BJ (cell line): ENCODE measurements at regions not wholly inside any gene's neighbourhood (a gene's known extent, or its start where the extent isn't known, plus 50 kb on each side); places are given as distances from the start of the nearest gene placed in this dataset.

Source experiments
- CTCF ChIA-PET: fragments of 350-600 bp; formaldehyde crosslinking; extraction: SDS; loops from one replicate; lab custom pipeline; 2021; ENCODE audit warnings: antibody characterized with exemption, inconsistent platforms; lab: Yijun Ruan, JAX
- POLR2A ChIA-PET: fragments of 300-600 bp; sonication (Branson Sonifier 250); formaldehyde crosslinking; extraction: SDS; loops from one replicate; lab custom pipeline; 2021; ENCODE audit warnings: antibody characterized with exemption; lab: Charles Lee
- DNase-seq: peaks from one replicate; pipeline ENCODE4 v3.0.0-alpha.2; 2011; ENCODE audit warnings: low read depth
- H3K27me3 ChIP-seq: 2 replicates; pipeline ENCODE4 v1.6.0; 2011; ENCODE audit warnings: low read length; ENCODE audit not compliant: control insufficient read depth, insufficient read depth
- H3K36me3 ChIP-seq: 2 replicates; pipeline ENCODE4 v1.5.1; 2011; ENCODE audit warnings: low read length; ENCODE audit not compliant: control insufficient read depth, insufficient read depth
- H3K4me3 ChIP-seq: 2 replicates; pipeline ENCODE4 v1.5.1; 2011; ENCODE audit warnings: low read depth, mild to moderate bottlenecking, control low read depth, low read length
- CTCF ChIP-seq: IDR thresholded peaks from 2 replicates; pipeline ENCODE4 v1.5.1; 2011; ENCODE audit warnings: low read depth, mild to moderate bottlenecking, control low read depth, inconsistent platforms, low read length, moderate library complexity; ENCODE audit not compliant: insufficient read depth

DNA sequence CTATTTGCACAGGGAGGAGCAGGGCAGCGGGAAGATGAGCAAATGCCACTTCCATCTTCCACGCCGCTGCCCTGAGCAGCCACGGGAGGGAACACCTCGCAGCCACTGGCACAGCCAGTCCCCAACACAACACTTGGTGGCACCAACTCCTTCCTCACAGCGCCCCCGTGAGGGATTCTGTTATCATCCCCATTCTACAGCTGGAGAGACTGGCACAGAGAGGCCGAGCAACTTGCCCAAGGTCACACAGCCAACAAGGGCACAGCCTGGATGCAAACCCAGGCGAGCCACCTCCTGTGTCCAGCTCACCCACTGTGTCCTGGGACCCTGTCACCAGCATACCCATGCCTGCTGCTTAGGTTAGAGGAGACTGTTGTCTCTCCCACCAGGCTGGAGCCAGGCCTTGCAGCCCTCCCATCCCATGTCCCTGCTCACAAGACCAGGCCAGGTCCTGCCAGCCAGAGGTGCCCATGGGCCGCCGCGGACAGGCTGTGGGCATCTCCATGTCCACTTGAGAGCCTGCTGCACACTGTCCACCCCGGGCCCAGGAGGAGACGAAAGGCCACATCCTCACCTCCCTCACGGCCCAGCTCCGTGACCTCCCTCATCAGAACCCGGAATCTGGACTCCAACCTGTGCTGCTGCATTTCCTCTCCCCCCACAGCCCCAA, 57.0 kb downstream of the NCOR2 start:
- Histone ChIP-seq H3K4me3 (no peak overlapping the region), H3K27me3 (no peaks in the 10 kb centered on the region), H3K36me3 (peaks cover 1% of the 10 kb centered on the region; the same call in 1 of the 2 replicates)
- no peak for DNase-seq
- ChIA-PET POLR2A (interaction anchor here (1.5 kb wide), 1 partner anchor 9 kb away, joined by 10 read pairs; no protein-coding TSS in a partner anchor), CTCF (interaction anchor here (0.8 to 1.6 kb wide), 5 partner anchors 8 to 261 kb away, joined by 3 to 4 read pairs (median 3); no protein-coding TSS in a partner anchor)
- no peak for TF ChIP-seq CTCF

DNA sequence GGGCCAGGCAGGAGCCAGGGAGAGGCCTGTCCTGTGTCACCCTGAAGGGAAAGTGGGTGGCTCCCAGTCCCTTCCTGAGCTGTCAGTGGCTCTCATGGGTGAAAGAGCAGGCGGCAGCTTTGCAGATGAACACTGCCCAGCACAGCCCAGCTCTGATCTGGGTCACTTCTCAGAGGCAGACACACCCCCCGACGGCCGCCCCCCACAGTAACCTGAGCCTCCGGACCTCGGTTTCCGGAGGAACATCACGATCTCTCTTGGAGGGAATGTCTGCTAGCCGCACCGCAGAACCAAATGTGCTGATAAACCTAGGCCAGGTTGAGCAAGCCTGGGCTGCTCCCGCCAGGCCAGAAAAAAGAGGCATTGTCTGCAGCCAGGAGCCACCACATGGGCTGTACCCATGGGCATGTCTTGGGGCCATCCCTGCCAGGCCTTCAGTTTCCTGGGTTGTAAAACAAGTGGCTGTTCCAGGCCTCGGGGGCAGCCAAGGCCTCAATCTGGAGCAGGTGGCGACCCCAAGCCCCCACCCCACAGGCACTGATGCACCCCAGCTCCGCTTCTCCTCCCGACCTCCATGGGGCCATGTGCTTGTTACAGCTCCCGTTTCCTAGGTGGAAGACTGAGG, 57.6 kb downstream of the NCOR2 start:
- POLR2A ChIA-PET, result interaction anchor here (0.5 to 1.5 kb wide), 2 partner anchors 9 to 200 kb away, joined by 3 to 10 read pairs; no protein-coding TSS in a partner anchor
- no peaks in the 10 kb centered on the region for H3K27me3 ChIP-seq
- CTCF ChIA-PET, result interaction anchor here (0.8 to 1.4 kb wide), 4 partner anchors 9 to 57 kb away, joined by 3 to 4 read pairs (median 3); no protein-coding TSS in a partner anchor
- H3K36me3 ChIP-seq, result 0 out of 2 replicates have a peak, but pooled peaks cover 1% of the 10 kb centered on the region
- H3K4me3 ChIP-seq, result no peak overlapping the region
- peak; percentile 54 for DNase-seq
- TF ChIP-seq CTCF, result no peak

DNA sequence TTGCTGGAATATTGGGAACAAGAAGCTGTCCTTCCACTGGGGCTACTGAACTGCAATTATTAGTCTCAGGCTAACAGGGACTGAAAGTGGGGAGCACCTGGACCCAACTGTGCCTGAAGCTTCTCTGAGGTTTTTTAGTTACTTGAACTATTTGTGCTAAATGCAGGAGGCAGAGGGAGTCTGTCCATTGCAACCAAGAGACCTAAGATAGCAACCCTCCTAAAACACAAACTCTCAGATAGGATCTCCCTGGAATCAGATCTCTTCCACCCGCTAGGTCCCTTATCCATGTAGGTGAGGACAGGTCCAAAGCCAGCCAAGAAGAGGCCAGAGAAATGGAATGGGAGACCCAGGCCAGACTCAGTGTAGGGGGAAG, 58.1 kb downstream of the NCOR2 start:
- CTCF ChIA-PET, result interaction anchor here (0.8 to 1.4 kb wide), 3 partner anchors 9 to 56 kb away, joined by 3 to 4 read pairs (median 3); no protein-coding TSS in a partner anchor

GRCh38 chr12:124508381-124509079, 58.9 kb downstream of the NCOR2 start:
- H3K4me3 ChIP-seq, result no peak overlapping the region
- no peaks in the 10 kb centered on the region; the same call in 1 of the 2 replicates for H3K36me3 ChIP-seq
- POLR2A ChIA-PET, result interaction anchor here (0.6 kb wide), 2 partner anchors 120 to 925 kb away, joined by 3 to 4 read pairs; no protein-coding TSS in a partner anchor
- H3K27me3 ChIP-seq, result no peaks in the 10 kb centered on the region
- no peak for TF ChIP-seq CTCF
- DNase-seq, result no peak
- CTCF ChIA-PET, result interaction anchor here (0.7 to 1.5 kb wide), 2 partner anchors 256 to 398 kb away, joined by 3 to 6 read pairs; no protein-coding TSS in a partner anchor

More for the DNA sequence above, 58.1 kb downstream of the NCOR2 start:
- Histone ChIP-seq H3K36me3 (0 out of 2 replicates have a peak, but pooled peaks cover under 1% of the 10 kb centered on the region), H3K4me3 (no peak overlapping the region), H3K27me3 (no peaks in the 10 kb centered on the region)
- no peak for DNase-seq
- TF ChIP-seq CTCF, result no peak
- POLR2A ChIA-PET, result interaction anchor here (1.5 kb wide), 1 partner anchor 10 kb away, joined by 10 read pairs; no protein-coding TSS in a partner anchor
